Nephron progenitor cell (in vitro differentiated cells): ENCODE measurements at regions not wholly inside any gene's neighbourhood (a gene's known extent, or its start where the extent isn't known, plus 50 kb on each side); places are given as distances from the start of the nearest gene placed in this dataset.

Source experiments
- DNase-seq: peaks from one replicate; pipeline ENCODE4 v3.0.0; 2021
- H3K27ac Mint-ChIP-seq: 2 replicates; pipeline ENCODE4 v1.8.0; 2021; ENCODE audit warnings: mild to moderate bottlenecking, moderate library complexity, mixed read lengths
- H3K27me3 Mint-ChIP-seq: 2 replicates; pipeline ENCODE4 v1.8.0; 2021; ENCODE audit warnings: mild to moderate bottlenecking, low read depth, mixed read lengths; ENCODE audit not compliant: poor library complexity
- H3K36me3 Mint-ChIP-seq: 2 replicates; pipeline ENCODE4 v1.8.0; 2021; ENCODE audit warnings: low read depth, mixed read lengths
- H3K4me1 Mint-ChIP-seq: 2 replicates; pipeline ENCODE4 v1.8.0; 2021; ENCODE audit warnings: mixed read lengths
- H3K4me3 Mint-ChIP-seq: 2 replicates; pipeline ENCODE4 v1.8.0; 2021; ENCODE audit warnings: mild to moderate bottlenecking, moderate library complexity, mixed read lengths
- H3K9me3 Mint-ChIP-seq: 2 replicates; pipeline ENCODE4 v1.8.0; 2021; ENCODE audit warnings: mild to moderate bottlenecking, moderate library complexity, mixed read lengths
- CTCF ChIP-seq: fragments of 200-600 bp; sonication (generic); IDR thresholded peaks from 2 replicates; pipeline ENCODE4 v1.5.0; 2021; ENCODE audit warnings: antibody characterized with exemption

DNA sequence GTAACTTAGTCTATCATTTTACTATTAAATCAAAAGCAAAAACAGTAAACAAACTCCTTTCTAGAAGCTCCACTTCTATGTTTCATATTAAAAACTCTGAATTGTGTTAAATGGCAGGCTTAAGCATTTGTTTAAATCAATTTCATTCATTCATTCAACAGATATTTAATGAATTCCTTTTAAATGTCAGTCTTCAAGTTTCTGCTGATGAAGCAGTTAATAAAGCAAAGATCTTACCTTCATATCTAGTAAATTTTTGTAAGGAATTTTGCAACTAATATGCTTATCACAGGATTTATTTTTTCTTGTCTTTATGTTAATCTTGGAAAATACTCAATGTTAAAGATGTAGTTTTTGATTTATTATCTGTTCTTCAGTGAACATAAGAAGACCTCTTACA is 54.1 kb upstream of the RGS18 start:
- H3K27me3 Mint-ChIP-seq, result no peaks in the 10 kb centered on the region
- no peak overlapping the region for H3K4me3 Mint-ChIP-seq
- no peak for DNase-seq
- H3K9me3 Mint-ChIP-seq, result no peaks in the 10 kb centered on the region
- no peak overlapping the region for H3K27ac Mint-ChIP-seq
- no peaks in the 10 kb centered on the region for H3K4me1 Mint-ChIP-seq
- H3K36me3 Mint-ChIP-seq, result no peaks in the 10 kb centered on the region
- no peak for TF ChIP-seq CTCF

- no peak for TF ChIP-seq CTCF
- DNase-seq, result no peak
- H3K9me3 Mint-ChIP-seq, result no peaks in the 10 kb centered on the region
- H3K4me3 Mint-ChIP-seq, result no peak overlapping the region
- no peaks in the 10 kb centered on the region for H3K27me3 Mint-ChIP-seq
- no peak overlapping the region for H3K27ac Mint-ChIP-seq
- H3K36me3 Mint-ChIP-seq, result no peaks in the 10 kb centered on the region
- H3K4me1 Mint-ChIP-seq, result no peaks in the 10 kb centered on the region
Measured at GRCh38 chr1:192104852-192105251, 53.4 kb upstream of the RGS18 start.

GRCh38 chr1:192108161-192108560 is 50.1 kb upstream of the RGS18 start:
- H3K27ac Mint-ChIP-seq, result no peak overlapping the region
- no peak for TF ChIP-seq CTCF
- H3K9me3 Mint-ChIP-seq, result no peaks in the 10 kb centered on the region
- DNase-seq, result no peak
- H3K36me3 Mint-ChIP-seq, result no peaks in the 10 kb centered on the region
- no peaks in the 10 kb centered on the region for H3K4me1 Mint-ChIP-seq
- no peak overlapping the region for H3K4me3 Mint-ChIP-seq
- no peaks in the 10 kb centered on the region for H3K27me3 Mint-ChIP-seq
